Stimulated activated CD4-positive, alpha-beta T cell treated with anti-CD3 and anti-CD28 coated beads, Interleukin-1b, Interleukin-23, amount 100 ng/mL, for 4 hours (primary cell): ENCODE measurements at regions not wholly inside any gene's neighbourhood (a gene's known extent, or its start where the extent isn't known, plus 50 kb on each side); places are given as distances from the start of the nearest gene placed in this dataset.

Experiments used
- DNase-seq, 2 donors: peaks; one replicate each; pipeline ENCODE4 v3.0.0-alpha.2; 2020; ENCODE audit warnings: low read depth in 2 of 2

- DNase-seq: no peak
Measured at GRCh38 chr11:70871881-70872280, 380.5 kb downstream of the SHANK2 start.

- no peak for DNase-seq
Measured at GRCh38 chr11:70872299-70872698, 380.1 kb downstream of the SHANK2 start.

GRCh38 chr11:70872955-70873735 is 379.2 kb downstream of the SHANK2 start:
- no peak for DNase-seq

- no peak for DNase-seq
Measured at GRCh38 chr11:70873736-70874412, 378.5 kb downstream of the SHANK2 start.

- no peak for DNase-seq
Measured at GRCh38 chr11:70876685-70877084, 375.7 kb downstream of the SHANK2 start.

- DNase-seq: no peak
Measured at GRCh38 chr11:70877151-70877550, 375.2 kb downstream of the SHANK2 start.

- no peak for DNase-seq
Measured at GRCh38 chr11:70878366-70878765, 374.0 kb downstream of the SHANK2 start.

GRCh38 chr11:70879601-70880285 is 372.6 kb downstream of the SHANK2 start:
- no peak for DNase-seq

- DNase-seq: no peak
Measured at GRCh38 chr11:70880416-70880815, 372.0 kb downstream of the SHANK2 start.

- no peak for DNase-seq
Measured at GRCh38 chr11:70881948-70882715, 370.2 kb downstream of the SHANK2 start.

GRCh38 chr11:70882716-70883085 is 369.7 kb downstream of the SHANK2 start:
- no peak for DNase-seq

GRCh38 chr11:70883323-70883940 is 368.9 kb downstream of the SHANK2 start:
- DNase-seq: no peak

- DNase-seq: no peak
Measured at GRCh38 chr11:70883973-70884623, 368.3 kb downstream of the SHANK2 start.

- DNase-seq: no peak
Measured at GRCh38 chr11:70885281-70886231, 366.8 kb downstream of the SHANK2 start.

GRCh38 chr11:70886256-70886655 is 366.1 kb downstream of the SHANK2 start:
- DNase-seq: no peak

- DNase-seq: no peak
Measured at GRCh38 chr11:70886676-70887541, 365.5 kb downstream of the SHANK2 start.

GRCh38 chr11:70887542-70887827 is 364.9 kb downstream of the SHANK2 start:
- no peak for DNase-seq

GRCh38 chr11:70888061-70888460 is 364.3 kb downstream of the SHANK2 start:
- DNase-seq: no peak

GRCh38 chr11:70889411-70889810 is 363.0 kb downstream of the SHANK2 start:
- DNase-seq: no peak
